ENCODE measurements at regions not wholly inside any gene's neighbourhood (a gene's known extent, or its start where the extent isn't known, plus 50 kb on each side); places are given as distances from the start of the nearest gene placed in this dataset.

GRCh38 chr21:24367936-24368335 lies 1239.3 kb downstream of the MRPL39 start:
- H3K4me1 ChIP-seq (ENCODE audit: insufficient read depth, low read length), result no peaks in the 10 kb centered on the region; the same call in 1 of the 2 replicates
- H3K27ac ChIP-seq (ENCODE audit: low read length), result no peak overlapping the region
- no peak overlapping the region for H3K4me3 ChIP-seq (ENCODE audit: low read length)
- no peaks in the 10 kb centered on the region for H3K36me3 ChIP-seq (ENCODE audit: insufficient read depth, low read depth, low read length)
- H3K27me3 ChIP-seq (ENCODE audit: insufficient read depth, low read length), result no peaks in the 10 kb centered on the region
- H3K9me3 ChIP-seq (ENCODE audit: insufficient read depth, low read depth, low read length), result no peaks in the 10 kb centered on the region
- H3K9ac ChIP-seq (ENCODE audit: low read depth, low read length), result no peak overlapping the region

GRCh38 chr21:24353492-24353891 lies 1253.8 kb downstream of the MRPL39 start:
- Histone ChIP-seq H3K9me3 (ENCODE audit: insufficient read depth, low read depth, low read length) (no peaks in the 10 kb centered on the region), H3K27ac (ENCODE audit: low read length) (no peak overlapping the region), H3K36me3 (ENCODE audit: insufficient read depth, low read depth, low read length) (no peaks in the 10 kb centered on the region), H3K9ac (ENCODE audit: low read depth, low read length) (no peak overlapping the region), H3K4me1 (ENCODE audit: insufficient read depth, low read length) (no peaks in the 10 kb centered on the region), H3K27me3 (ENCODE audit: insufficient read depth, low read length) (no peaks in the 10 kb centered on the region), H3K4me3 (ENCODE audit: low read length) (no peak overlapping the region)

- H3K36me3 ChIP-seq (ENCODE audit: insufficient read depth, low read depth, low read length), result no peaks in the 10 kb centered on the region
- no peak overlapping the region for H3K9ac ChIP-seq (ENCODE audit: low read depth, low read length)
- no peaks in the 10 kb centered on the region for H3K9me3 ChIP-seq (ENCODE audit: insufficient read depth, low read depth, low read length)
- no peaks in the 10 kb centered on the region for H3K4me1 ChIP-seq (ENCODE audit: insufficient read depth, low read length)
- H3K27me3 ChIP-seq (ENCODE audit: insufficient read depth, low read length), result no peaks in the 10 kb centered on the region
- H3K27ac ChIP-seq (ENCODE audit: low read length), result no peak overlapping the region
- no peak overlapping the region for H3K4me3 ChIP-seq (ENCODE audit: low read length)
Measured at GRCh38 chr21:24339406-24339805, 1267.9 kb downstream of the MRPL39 start.

GRCh38 chr21:24336491-24336890 lies 1270.8 kb downstream of the MRPL39 start:
- no peak overlapping the region for H3K4me3 ChIP-seq (ENCODE audit: low read length)
- no peaks in the 10 kb centered on the region for H3K27me3 ChIP-seq (ENCODE audit: insufficient read depth, low read length)
- no peaks in the 10 kb centered on the region for H3K4me1 ChIP-seq (ENCODE audit: insufficient read depth, low read length)
- H3K36me3 ChIP-seq (ENCODE audit: insufficient read depth, low read depth, low read length), result no peaks in the 10 kb centered on the region
- H3K9me3 ChIP-seq (ENCODE audit: insufficient read depth, low read depth, low read length), result no peaks in the 10 kb centered on the region
- no peak overlapping the region for H3K27ac ChIP-seq (ENCODE audit: low read length)
- no peak overlapping the region for H3K9ac ChIP-seq (ENCODE audit: low read depth, low read length)

- Histone ChIP-seq H3K27ac (ENCODE audit: low read length) (no peak overlapping the region), H3K36me3 (ENCODE audit: insufficient read depth, low read depth, low read length) (no peaks in the 10 kb centered on the region), H3K4me3 (ENCODE audit: low read length) (no peak overlapping the region), H3K9me3 (ENCODE audit: insufficient read depth, low read depth, low read length) (no peaks in the 10 kb centered on the region), H3K27me3 (ENCODE audit: insufficient read depth, low read length) (no peaks in the 10 kb centered on the region), H3K9ac (ENCODE audit: low read depth, low read length) (no peak overlapping the region), H3K4me1 (ENCODE audit: insufficient read depth, low read length) (no peaks in the 10 kb centered on the region)
Measured at GRCh38 chr21:24323536-24323935, 1283.7 kb downstream of the MRPL39 start.

- Histone ChIP-seq H3K4me1 (ENCODE audit: insufficient read depth, low read length) (no peaks in the 10 kb centered on the region), H3K36me3 (ENCODE audit: insufficient read depth, low read depth, low read length) (no peaks in the 10 kb centered on the region), H3K9me3 (ENCODE audit: insufficient read depth, low read depth, low read length) (no peaks in the 10 kb centered on the region; the same call in 1 of the 2 replicates), H3K27ac (ENCODE audit: low read length) (no peak overlapping the region), H3K9ac (ENCODE audit: low read depth, low read length) (no peak overlapping the region), H3K27me3 (ENCODE audit: insufficient read depth, low read length) (no peaks in the 10 kb centered on the region), H3K4me3 (ENCODE audit: low read length) (no peak overlapping the region)
Measured at GRCh38 chr21:24316277-24316922, 1290.9 kb downstream of the MRPL39 start.

- Histone ChIP-seq H3K36me3 (ENCODE audit: insufficient read depth, low read depth, low read length) (no peaks in the 10 kb centered on the region), H3K4me1 (ENCODE audit: insufficient read depth, low read length) (no peaks in the 10 kb centered on the region), H3K9ac (ENCODE audit: low read depth, low read length) (no peak overlapping the region), H3K27me3 (ENCODE audit: insufficient read depth, low read length) (no peaks in the 10 kb centered on the region), H3K9me3 (ENCODE audit: insufficient read depth, low read depth, low read length) (no peaks in the 10 kb centered on the region), H3K4me3 (ENCODE audit: low read length) (no peak overlapping the region), H3K27ac (ENCODE audit: low read length) (no peak overlapping the region)
Measured at GRCh38 chr21:24310788-24311187, 1296.5 kb downstream of the MRPL39 start.

- H3K9ac ChIP-seq (ENCODE audit: low read depth, low read length), result no peak overlapping the region
Measured at GRCh38 chr21:24308183-24308582, 1299.1 kb downstream of the MRPL39 start.

GRCh38 chr21:24302400-24302799 lies 1304.9 kb downstream of the MRPL39 start:
- Histone ChIP-seq H3K36me3 (ENCODE audit: insufficient read depth, low read depth, low read length) (no peaks in the 10 kb centered on the region), H3K27me3 (ENCODE audit: insufficient read depth, low read length) (no peaks in the 10 kb centered on the region), H3K9ac (ENCODE audit: low read depth, low read length) (no peak overlapping the region), H3K27ac (ENCODE audit: low read length) (no peak overlapping the region), H3K4me1 (ENCODE audit: insufficient read depth, low read length) (no peaks in the 10 kb centered on the region), H3K4me3 (ENCODE audit: low read length) (no peak overlapping the region), H3K9me3 (ENCODE audit: insufficient read depth, low read depth, low read length) (no peaks in the 10 kb centered on the region)

More at GRCh38 chr21:24308183-24308582, 1299.1 kb downstream of the MRPL39 start:
- Histone ChIP-seq H3K36me3 (ENCODE audit: insufficient read depth, low read depth, low read length) (no peaks in the 10 kb centered on the region), H3K9me3 (ENCODE audit: insufficient read depth, low read depth, low read length) (no peaks in the 10 kb centered on the region), H3K27ac (ENCODE audit: low read length) (no peak overlapping the region), H3K4me3 (ENCODE audit: low read length) (no peak overlapping the region), H3K4me1 (ENCODE audit: insufficient read depth, low read length) (no peaks in the 10 kb centered on the region), H3K27me3 (ENCODE audit: insufficient read depth, low read length) (no peaks in the 10 kb centered on the region)

GRCh38 chr21:24298040-24298439 lies 1309.2 kb downstream of the MRPL39 start:
- Histone ChIP-seq H3K9me3 (ENCODE audit: insufficient read depth, low read depth, low read length) (no peaks in the 10 kb centered on the region), H3K27ac (ENCODE audit: low read length) (no peak overlapping the region), H3K27me3 (ENCODE audit: insufficient read depth, low read length) (no peaks in the 10 kb centered on the region), H3K36me3 (ENCODE audit: insufficient read depth, low read depth, low read length) (no peaks in the 10 kb centered on the region), H3K9ac (ENCODE audit: low read depth, low read length) (no peak overlapping the region), H3K4me3 (ENCODE audit: low read length) (no peak overlapping the region), H3K4me1 (ENCODE audit: insufficient read depth, low read length) (no peaks in the 10 kb centered on the region)

- Histone ChIP-seq H3K4me1 (ENCODE audit: insufficient read depth, low read length) (no peaks in the 10 kb centered on the region), H3K9ac (ENCODE audit: low read depth, low read length) (no peak overlapping the region), H3K4me3 (ENCODE audit: low read length) (no peak overlapping the region), H3K27ac (ENCODE audit: low read length) (no peak overlapping the region), H3K36me3 (ENCODE audit: insufficient read depth, low read depth, low read length) (no peaks in the 10 kb centered on the region), H3K9me3 (ENCODE audit: insufficient read depth, low read depth, low read length) (no peaks in the 10 kb centered on the region), H3K27me3 (ENCODE audit: insufficient read depth, low read length) (no peaks in the 10 kb centered on the region)
Measured at GRCh38 chr21:24294171-24294570, 1313.1 kb downstream of the MRPL39 start.

GRCh38 chr21:24290151-24290833 lies 1317.0 kb downstream of the MRPL39 start:
- Histone ChIP-seq H3K36me3 (ENCODE audit: insufficient read depth, low read depth, low read length) (no peaks in the 10 kb centered on the region), H3K27ac (ENCODE audit: low read length) (no peak overlapping the region), H3K4me1 (ENCODE audit: insufficient read depth, low read length) (no peaks in the 10 kb centered on the region), H3K4me3 (ENCODE audit: low read length) (no peak overlapping the region), H3K9me3 (ENCODE audit: insufficient read depth, low read depth, low read length) (no peaks in the 10 kb centered on the region), H3K27me3 (ENCODE audit: insufficient read depth, low read length) (no peaks in the 10 kb centered on the region), H3K9ac (ENCODE audit: low read depth, low read length) (no peak overlapping the region)
